GM10248 (cell line): ENCODE measurements at regions not wholly inside any gene's neighbourhood (a gene's known extent, or its start where the extent isn't known, plus 50 kb on each side); places are given as distances from the start of the nearest gene placed in this dataset.

Experiments used
- CTCF ChIA-PET: fragments of 300-600 bp; sonication (Branson Sonifier 250); formaldehyde crosslinking; extraction: SDS; loops from one replicate; lab custom pipeline; 2021; ENCODE audit warnings: antibody characterized with exemption; lab: Yijun Ruan, JAX
- POLR2A ChIA-PET: fragments of 350-650 bp; sonication (Branson Sonifier 250); formaldehyde crosslinking; extraction: SDS; loops from one replicate; lab custom pipeline; 2020; ENCODE audit warnings: antibody characterized with exemption; lab: Yijun Ruan, JAX
- DNase-seq: peaks from one replicate; pipeline ENCODE4 v3.0.0; 2012; ENCODE audit errors: extremely low spot score
- TF ChIP-seq, protein P1 (sequence below): IDR thresholded peaks from 2 replicates; pipeline ENCODE4 v1.5.1; 2012; ENCODE audit warnings: mild to moderate bottlenecking, low read depth; ENCODE audit errors: extremely low read depth, missing control alignments, control extremely low read depth

DNA sequence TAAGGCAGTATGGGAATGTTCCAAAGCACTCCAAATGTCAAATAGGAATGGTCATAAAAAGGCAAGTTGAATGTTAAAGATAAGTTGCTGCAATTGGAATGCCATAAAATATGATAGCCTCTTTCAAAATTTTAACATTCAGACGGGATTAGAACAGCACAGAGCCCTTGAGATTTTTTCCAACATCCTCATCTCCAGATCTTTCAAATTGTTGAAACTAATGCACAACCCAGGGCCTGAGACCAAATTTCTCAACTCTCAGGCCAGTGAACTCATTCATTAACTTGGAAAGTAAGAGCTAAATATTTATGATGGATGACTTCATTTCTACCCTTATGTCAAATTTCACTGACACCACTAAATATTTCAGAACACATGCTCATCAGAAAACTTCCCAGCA, 346.5 kb upstream of the XYLT1 start:
- CTCF ChIA-PET: no interaction called here
- TF ChIP-seq, protein P1, sequence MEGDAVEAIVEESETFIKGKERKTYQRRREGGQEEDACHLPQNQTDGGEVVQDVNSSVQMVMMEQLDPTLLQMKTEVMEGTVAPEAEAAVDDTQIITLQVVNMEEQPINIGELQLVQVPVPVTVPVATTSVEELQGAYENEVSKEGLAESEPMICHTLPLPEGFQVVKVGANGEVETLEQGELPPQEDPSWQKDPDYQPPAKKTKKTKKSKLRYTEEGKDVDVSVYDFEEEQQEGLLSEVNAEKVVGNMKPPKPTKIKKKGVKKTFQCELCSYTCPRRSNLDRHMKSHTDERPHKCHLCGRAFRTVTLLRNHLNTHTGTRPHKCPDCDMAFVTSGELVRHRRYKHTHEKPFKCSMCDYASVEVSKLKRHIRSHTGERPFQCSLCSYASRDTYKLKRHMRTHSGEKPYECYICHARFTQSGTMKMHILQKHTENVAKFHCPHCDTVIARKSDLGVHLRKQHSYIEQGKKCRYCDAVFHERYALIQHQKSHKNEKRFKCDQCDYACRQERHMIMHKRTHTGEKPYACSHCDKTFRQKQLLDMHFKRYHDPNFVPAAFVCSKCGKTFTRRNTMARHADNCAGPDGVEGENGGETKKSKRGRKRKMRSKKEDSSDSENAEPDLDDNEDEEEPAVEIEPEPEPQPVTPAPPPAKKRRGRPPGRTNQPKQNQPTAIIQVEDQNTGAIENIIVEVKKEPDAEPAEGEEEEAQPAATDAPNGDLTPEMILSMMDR: no peak
- POLR2A ChIA-PET: no interaction called here
- no peak for DNase-seq

DNA sequence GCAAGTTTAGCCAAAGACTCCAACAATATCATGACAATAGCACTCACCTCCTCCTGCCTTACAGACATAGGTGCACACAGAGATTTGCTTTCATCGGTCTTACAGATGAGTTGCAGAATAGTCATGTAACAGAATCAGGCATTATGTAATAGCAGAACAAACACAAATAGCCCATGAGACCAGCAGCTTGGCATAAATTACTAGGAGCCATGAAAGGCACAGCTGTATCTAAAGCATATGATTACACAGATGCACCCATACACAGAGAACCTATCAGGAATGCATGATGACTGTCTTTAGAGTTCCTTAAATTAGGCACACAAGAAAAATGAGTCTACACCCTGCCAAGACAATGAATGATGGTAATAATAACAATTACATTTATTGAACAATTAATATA, 342.0 kb upstream of the XYLT1 start:
- CTCF ChIA-PET: no interaction called here
- POLR2A ChIA-PET: no interaction called here
- DNase-seq: no peak
- TF ChIP-seq, protein P1: no peak

DNA sequence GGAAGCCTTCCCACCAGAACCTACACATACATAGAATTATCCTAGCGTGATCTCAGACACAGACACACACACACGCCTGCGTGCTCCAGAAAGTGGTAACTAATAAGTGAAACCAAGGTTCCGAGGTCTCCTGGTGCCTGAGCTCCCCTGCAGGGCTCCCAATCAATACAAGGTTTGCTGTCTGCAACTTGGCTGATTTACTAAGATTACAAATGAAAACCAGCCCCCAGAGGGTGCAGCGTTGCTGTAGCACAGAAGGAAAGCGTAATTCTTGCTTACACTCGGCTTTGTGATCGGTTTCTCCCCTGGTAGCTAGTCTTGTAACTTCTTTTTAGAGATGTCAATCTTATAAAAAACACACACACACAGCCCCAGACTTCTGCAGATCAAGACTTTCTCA, 334.1 kb upstream of the XYLT1 start:
- TF ChIP-seq, protein P1: no peak
- CTCF ChIA-PET: no interaction called here
- DNase-seq: no peak
- POLR2A ChIA-PET: no interaction called here

DNA sequence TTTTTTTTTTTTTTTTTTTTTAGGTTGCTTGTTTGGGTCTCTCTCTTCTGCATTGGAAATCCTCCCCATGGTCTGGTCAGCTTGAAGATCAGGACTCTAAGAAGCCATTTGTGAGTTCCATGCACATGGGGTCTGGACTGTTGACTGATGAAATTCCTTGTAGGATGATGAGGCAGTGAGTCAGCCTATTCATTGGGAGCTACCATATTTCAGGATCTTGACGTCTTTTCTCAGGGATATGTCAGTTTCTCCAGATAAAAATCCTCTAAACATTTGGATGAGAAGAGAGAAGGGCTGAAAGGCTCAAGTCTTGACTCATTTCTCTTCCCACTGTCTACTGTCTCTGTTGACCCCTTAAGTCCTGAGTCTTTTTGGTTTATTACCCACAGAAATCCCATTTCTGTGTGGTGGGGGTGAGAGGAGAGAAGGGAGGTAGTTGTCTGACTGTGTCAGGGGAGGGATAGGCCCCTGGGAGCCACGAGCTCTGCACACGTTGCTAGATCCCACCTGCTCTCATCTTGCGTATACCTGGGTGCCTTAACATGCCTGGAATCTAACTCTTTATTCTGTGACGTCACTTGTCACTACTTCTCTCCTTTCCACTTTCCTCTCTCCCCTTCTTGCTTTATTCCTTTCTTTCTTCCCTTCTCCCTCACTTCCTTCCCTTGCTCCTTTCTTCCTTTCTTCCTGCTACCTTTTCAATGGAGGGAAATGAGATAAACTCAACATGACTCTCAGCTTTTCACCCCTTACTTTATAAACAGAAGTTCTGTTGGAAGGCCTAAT, 333.1 kb upstream of the XYLT1 start:
- TF ChIP-seq, protein P1: no peak
- ChIA-PET POLR2A (no interaction called here), CTCF (interaction anchor here (0.9 kb wide), 1 partner anchor 9 kb away, joined by 3 read pairs; no protein-coding TSS in a partner anchor)
- DNase-seq: no peak

DNA sequence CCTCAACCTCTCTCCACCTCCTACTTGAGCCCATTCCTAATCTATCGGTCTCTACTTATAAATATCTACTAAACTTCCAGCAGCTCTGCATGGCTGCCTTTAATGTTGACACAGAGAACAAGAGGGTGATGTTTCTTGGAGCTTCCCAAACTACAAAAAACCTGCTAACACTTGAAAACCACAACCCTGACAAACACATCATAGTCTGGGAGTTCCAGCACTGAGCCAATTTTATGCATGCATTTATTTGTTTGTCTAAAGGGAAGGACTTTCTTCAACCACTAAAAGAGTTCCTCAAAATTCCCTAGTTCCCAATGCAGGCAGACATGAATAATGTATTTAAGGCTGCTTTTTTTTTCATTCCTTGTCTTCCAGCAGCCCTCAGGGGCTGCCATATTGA, 331.8 kb upstream of the XYLT1 start:
- TF ChIP-seq, protein P1: no peak
- CTCF ChIA-PET: no interaction called here

DNA sequence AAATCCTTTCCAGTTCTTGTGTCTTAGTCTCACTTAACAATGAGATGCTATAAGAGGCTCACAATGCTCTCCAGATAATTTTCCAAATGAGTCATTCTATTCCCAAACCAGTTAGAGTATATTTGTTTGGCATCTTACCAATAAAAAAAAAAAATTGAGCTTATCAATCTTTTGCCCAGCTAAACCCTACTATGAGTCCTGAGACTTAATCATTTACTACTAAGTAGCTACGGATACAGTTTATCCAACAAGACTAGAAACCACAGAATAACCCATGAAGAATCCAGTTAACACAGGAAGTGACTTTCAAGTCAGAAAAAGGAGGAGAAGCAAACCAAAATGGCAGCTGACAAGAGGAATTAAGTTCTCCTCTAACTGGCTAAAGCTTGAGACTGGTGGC, 330.3 kb upstream of the XYLT1 start:
- POLR2A ChIA-PET: no interaction called here
- CTCF ChIA-PET: no interaction called here
- no peak for DNase-seq
- TF ChIP-seq, protein P1: no peak

More for the DNA sequence above, 331.8 kb upstream of the XYLT1 start:
- POLR2A ChIA-PET: no interaction called here
- no peak for DNase-seq
